ENCODE measurements at regions not wholly inside any gene's neighbourhood (a gene's known extent, or its start where the extent isn't known, plus 50 kb on each side); places are given as distances from the start of the nearest gene placed in this dataset.

DNA sequence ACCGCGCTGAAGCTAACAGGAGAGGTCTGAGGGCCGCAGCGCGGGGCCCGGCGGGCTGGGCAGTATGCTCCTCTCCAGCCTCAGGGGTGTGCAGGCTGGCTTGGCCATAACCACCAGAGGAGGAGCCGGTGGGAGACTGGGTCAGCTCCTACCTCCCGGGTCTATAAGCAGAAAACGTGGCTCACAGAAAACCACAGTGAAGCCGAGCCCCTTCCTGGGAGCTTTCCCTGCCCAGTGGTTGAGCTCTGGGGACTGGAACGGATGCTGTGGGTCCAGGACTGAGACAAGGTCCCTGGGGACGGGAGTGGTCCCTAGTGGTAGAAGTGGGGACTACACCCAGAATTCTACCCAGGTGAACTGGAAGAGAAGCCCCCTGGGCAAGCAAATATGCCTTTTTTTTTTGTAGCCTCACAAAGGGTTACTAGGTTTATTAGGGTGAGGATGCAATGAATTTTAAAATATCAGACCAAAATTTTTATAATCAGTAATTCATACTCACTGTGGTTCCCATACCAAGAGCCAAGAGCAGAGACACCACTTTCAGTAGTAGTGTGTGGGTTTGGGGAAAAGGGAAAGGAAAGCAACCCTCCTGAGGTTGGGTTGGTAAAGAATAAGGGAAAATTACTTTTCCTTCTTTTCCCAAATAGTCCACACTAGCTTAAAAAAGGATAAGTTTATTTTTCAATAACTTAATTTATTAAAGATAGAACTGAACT is 67.9 kb upstream of the PRKCQ start:
- H3K4me2 ChIP-seq, result no peak overlapping the region
- DNase-seq (ENCODE audit: low spot score), result peak; percentile 82
- Mint-ChIP-seq H3K27me3 (ENCODE audit: insufficient read depth, low read depth) (peaks cover 4% of the 10 kb centered on the region), H3K9me3 (peaks cover 2% of the 10 kb centered on the region), H3K4me3 (no peak overlapping the region), H3K4me1 (no peaks in the 10 kb centered on the region), H3K36me3 (no peaks in the 10 kb centered on the region), H3K27ac (no peak overlapping the region)
- H3F3A ChIP-seq (ENCODE audit: low read depth), result no peaks in the 10 kb centered on the region
- H3K9ac ChIP-seq, result no peak overlapping the region
- no peaks in the 10 kb centered on the region for H3K36me3 ChIP-seq
- no peaks in the 10 kb centered on the region for H3K4me1 ChIP-seq
- H3K27me3 ChIP-seq, result no peaks in the 10 kb centered on the region
- H3K79me2 ChIP-seq (ENCODE audit: low read depth), result no peaks in the 10 kb centered on the region
- no peaks in the 10 kb centered on the region for H4K20me1 ChIP-seq (ENCODE audit: low read depth)
- H3K9me3 ChIP-seq (ENCODE audit: low read depth), result no peaks in the 10 kb centered on the region
- H2AFZ ChIP-seq (replicated peaks), result peak overlapping the region; percentile 95
- TF ChIP-seq EZH2 (IDR thresholded peaks at IDR 0.05), result no peak
- TF ChIP-seq, protein P1, sequence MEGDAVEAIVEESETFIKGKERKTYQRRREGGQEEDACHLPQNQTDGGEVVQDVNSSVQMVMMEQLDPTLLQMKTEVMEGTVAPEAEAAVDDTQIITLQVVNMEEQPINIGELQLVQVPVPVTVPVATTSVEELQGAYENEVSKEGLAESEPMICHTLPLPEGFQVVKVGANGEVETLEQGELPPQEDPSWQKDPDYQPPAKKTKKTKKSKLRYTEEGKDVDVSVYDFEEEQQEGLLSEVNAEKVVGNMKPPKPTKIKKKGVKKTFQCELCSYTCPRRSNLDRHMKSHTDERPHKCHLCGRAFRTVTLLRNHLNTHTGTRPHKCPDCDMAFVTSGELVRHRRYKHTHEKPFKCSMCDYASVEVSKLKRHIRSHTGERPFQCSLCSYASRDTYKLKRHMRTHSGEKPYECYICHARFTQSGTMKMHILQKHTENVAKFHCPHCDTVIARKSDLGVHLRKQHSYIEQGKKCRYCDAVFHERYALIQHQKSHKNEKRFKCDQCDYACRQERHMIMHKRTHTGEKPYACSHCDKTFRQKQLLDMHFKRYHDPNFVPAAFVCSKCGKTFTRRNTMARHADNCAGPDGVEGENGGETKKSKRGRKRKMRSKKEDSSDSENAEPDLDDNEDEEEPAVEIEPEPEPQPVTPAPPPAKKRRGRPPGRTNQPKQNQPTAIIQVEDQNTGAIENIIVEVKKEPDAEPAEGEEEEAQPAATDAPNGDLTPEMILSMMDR (IDR thresholded peaks at IDR 0.05), result peak; percentile 83
- TF ChIP-seq EZH2phosphoT487 (IDR thresholded peaks at IDR 0.05), result no peak
- no peak overlapping the region for H3K4me3 ChIP-seq
- H3K27ac ChIP-seq, result no peak overlapping the region

DNA sequence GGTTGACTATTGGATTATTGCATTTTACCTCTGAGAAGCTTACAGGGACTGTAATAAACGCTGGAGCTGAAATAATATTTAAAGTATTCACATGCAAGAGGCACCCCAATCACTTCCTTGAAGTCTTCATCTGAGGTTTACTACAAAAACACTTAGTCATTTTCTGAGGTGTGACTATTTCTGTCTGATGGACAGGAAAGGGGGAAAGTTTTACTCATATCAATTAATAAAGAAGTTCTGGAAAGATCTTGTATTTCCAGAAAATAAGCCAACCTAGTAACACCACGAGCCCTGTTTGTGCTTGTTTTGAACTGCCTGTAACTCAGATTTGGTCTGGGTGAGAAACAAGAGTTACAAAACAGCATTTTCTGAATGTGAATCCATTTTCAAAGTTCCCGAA is 63.9 kb upstream of the PRKCQ start:
- no peaks in the 10 kb centered on the region for H3K36me3 Mint-ChIP-seq
- Histone ChIP-seq H3K27me3 (no peaks in the 10 kb centered on the region), H3F3A (ENCODE audit: low read depth) (no peaks in the 10 kb centered on the region), H3K36me3 (no peaks in the 10 kb centered on the region), H3K4me3 (no peak overlapping the region), H3K9ac (no peak overlapping the region), H3K27ac (no peak overlapping the region), H4K20me1 (ENCODE audit: low read depth) (no peaks in the 10 kb centered on the region), H3K4me2 (no peak overlapping the region), H2AFZ (replicated peaks) (no peak overlapping the region), H3K9me3 (ENCODE audit: low read depth) (no peaks in the 10 kb centered on the region), H3K79me2 (ENCODE audit: low read depth) (no peaks in the 10 kb centered on the region), H3K4me1 (no peaks in the 10 kb centered on the region)
- no peak overlapping the region for H3K27ac Mint-ChIP-seq
- peaks cover 2% of the 10 kb centered on the region for H3K27me3 Mint-ChIP-seq (ENCODE audit: insufficient read depth, low read depth)
- DNase-seq (ENCODE audit: low spot score), result no peak
- H3K9me3 Mint-ChIP-seq, result peaks cover 2% of the 10 kb centered on the region
- H3K4me1 Mint-ChIP-seq, result no peaks in the 10 kb centered on the region
- no peak overlapping the region for H3K4me3 Mint-ChIP-seq
- no peak for TF ChIP-seq EZH2 (IDR thresholded peaks at IDR 0.05)
- TF ChIP-seq, protein P1 (IDR thresholded peaks at IDR 0.05), result no peak
- no peak for TF ChIP-seq EZH2phosphoT487 (IDR thresholded peaks at IDR 0.05)

DNA sequence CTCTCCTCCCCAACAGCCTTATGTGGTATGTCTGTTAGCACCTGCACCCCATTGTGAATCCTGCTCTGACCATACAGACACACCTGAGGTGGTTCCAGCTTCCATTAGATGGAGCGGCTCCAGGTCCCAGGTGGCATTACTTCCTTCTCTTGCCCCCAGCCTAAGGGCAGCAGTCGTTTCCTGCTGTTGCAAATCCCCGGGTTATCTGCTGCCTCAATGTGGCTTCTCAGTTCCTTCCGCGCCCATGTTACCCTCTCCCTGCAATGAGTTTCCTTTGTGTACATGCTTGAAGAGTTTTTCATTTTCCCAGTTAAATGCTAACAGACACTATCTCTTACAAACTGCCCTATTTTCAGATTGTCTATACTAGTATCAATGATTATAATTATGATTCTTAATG is 62.8 kb upstream of the PRKCQ start:
- Mint-ChIP-seq H3K4me3 (no peak overlapping the region), H3K9me3 (peaks cover 5% of the 10 kb centered on the region), H3K4me1 (peaks cover 7% of the 10 kb centered on the region), H3K36me3 (no peaks in the 10 kb centered on the region), H3K27ac (no peak overlapping the region), H3K27me3 (ENCODE audit: insufficient read depth, low read depth) (peaks cover 2% of the 10 kb centered on the region)
- TF ChIP-seq EZH2 (IDR thresholded peaks at IDR 0.05) (no peak), EZH2phosphoT487 (IDR thresholded peaks at IDR 0.05) (no peak)
- TF ChIP-seq, protein P1 (IDR thresholded peaks at IDR 0.05), result no peak
- no peaks in the 10 kb centered on the region for H4K20me1 ChIP-seq (ENCODE audit: low read depth)
- H3K4me2 ChIP-seq, result no peak overlapping the region
- no peaks in the 10 kb centered on the region for H3K79me2 ChIP-seq (ENCODE audit: low read depth)
- H3K4me3 ChIP-seq, result no peak overlapping the region
- H3K36me3 ChIP-seq, result no peaks in the 10 kb centered on the region
- no peaks in the 10 kb centered on the region for H3K4me1 ChIP-seq
- DNase-seq (ENCODE audit: low spot score), result no peak
- no peak overlapping the region for H2AFZ ChIP-seq (replicated peaks)
- no peaks in the 10 kb centered on the region for H3K27me3 ChIP-seq
- H3F3A ChIP-seq (ENCODE audit: low read depth), result no peaks in the 10 kb centered on the region
- no peaks in the 10 kb centered on the region for H3K9me3 ChIP-seq (ENCODE audit: low read depth)
- H3K27ac ChIP-seq, result no peak overlapping the region
- H3K9ac ChIP-seq, result no peak overlapping the region

Data from neural progenitor cell (in vitro differentiated cells).